Ishikawa (cell line): ENCODE measurements at regions not wholly inside any gene's neighbourhood (a gene's known extent, or its start where the extent isn't known, plus 50 kb on each side); places are given as distances from the start of the nearest gene placed in this dataset.

Experiments
- CEBPB ChIP-seq: IDR thresholded peaks from 2 replicates; pipeline ENCODE4 v1.6.1; 2012
- CREB1 ChIP-seq: IDR thresholded peaks from 2 replicates; pipeline ENCODE4 v1.6.1; 2012; ENCODE audit warnings: low read depth
- EP300 ChIP-seq: IDR thresholded peaks from 2 replicates; pipeline ENCODE4 v1.6.1; 2012; ENCODE audit warnings: borderline replicate concordance
- FOXM1 ChIP-seq: IDR thresholded peaks from 2 replicates; pipeline ENCODE4 v1.6.1; 2012; ENCODE audit warnings: low read depth, borderline replicate concordance
- RAD21 ChIP-seq: IDR thresholded peaks from 2 replicates; pipeline ENCODE4 v1.6.1; 2012; ENCODE audit warnings: low read depth
- TAF1 ChIP-seq: IDR thresholded peaks from 2 replicates; pipeline ENCODE4 v1.6.1; 2012; ENCODE audit warnings: low read depth, mild to moderate bottlenecking
- YY1 ChIP-seq: IDR thresholded peaks from 2 replicates; pipeline ENCODE4 v1.6.1; 2012; ENCODE audit warnings: low read depth
- TF ChIP-seq, protein P1 (sequence below): IDR thresholded peaks from 2 replicates; pipeline ENCODE4 v1.6.1; 2012
- TF ChIP-seq, protein P2 (sequence below): IDR thresholded peaks from 2 replicates; pipeline ENCODE4 v1.6.1; 2012; ENCODE audit warnings: low read depth, mild to moderate bottlenecking
- TF ChIP-seq, protein P3 (sequence below): IDR thresholded peaks from 2 replicates; pipeline ENCODE4 v1.6.1; 2012

DNA sequence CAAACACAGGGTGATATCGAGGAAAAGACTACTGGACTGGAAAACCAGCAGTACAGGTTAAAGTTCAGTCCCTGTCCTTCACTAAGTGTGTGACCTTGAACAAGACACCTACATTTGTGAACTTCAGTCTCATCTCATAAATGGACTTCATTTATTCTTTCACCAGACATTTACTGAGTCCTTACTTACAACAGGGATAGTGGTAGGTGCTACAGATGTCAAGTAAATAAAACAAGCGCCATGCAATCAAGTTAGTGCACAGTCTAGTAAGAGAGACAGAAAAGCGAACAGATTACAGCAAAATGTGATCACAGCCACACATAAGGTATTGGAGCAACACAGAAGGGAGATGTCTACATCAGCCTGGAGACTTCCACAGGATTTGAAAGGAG is 413.2 kb downstream of the ACTL7B start:
- TF ChIP-seq, protein P1, sequence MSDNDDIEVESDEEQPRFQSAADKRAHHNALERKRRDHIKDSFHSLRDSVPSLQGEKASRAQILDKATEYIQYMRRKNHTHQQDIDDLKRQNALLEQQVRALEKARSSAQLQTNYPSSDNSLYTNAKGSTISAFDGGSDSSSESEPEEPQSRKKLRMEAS: no peak
- TF ChIP-seq YY1 (no peak), EP300 (no peak), CEBPB (no peak), CREB1 (no peak), FOXM1 (no peak), TAF1 (no peak), RAD21 (no peak)
- TF ChIP-seq, protein P2, sequence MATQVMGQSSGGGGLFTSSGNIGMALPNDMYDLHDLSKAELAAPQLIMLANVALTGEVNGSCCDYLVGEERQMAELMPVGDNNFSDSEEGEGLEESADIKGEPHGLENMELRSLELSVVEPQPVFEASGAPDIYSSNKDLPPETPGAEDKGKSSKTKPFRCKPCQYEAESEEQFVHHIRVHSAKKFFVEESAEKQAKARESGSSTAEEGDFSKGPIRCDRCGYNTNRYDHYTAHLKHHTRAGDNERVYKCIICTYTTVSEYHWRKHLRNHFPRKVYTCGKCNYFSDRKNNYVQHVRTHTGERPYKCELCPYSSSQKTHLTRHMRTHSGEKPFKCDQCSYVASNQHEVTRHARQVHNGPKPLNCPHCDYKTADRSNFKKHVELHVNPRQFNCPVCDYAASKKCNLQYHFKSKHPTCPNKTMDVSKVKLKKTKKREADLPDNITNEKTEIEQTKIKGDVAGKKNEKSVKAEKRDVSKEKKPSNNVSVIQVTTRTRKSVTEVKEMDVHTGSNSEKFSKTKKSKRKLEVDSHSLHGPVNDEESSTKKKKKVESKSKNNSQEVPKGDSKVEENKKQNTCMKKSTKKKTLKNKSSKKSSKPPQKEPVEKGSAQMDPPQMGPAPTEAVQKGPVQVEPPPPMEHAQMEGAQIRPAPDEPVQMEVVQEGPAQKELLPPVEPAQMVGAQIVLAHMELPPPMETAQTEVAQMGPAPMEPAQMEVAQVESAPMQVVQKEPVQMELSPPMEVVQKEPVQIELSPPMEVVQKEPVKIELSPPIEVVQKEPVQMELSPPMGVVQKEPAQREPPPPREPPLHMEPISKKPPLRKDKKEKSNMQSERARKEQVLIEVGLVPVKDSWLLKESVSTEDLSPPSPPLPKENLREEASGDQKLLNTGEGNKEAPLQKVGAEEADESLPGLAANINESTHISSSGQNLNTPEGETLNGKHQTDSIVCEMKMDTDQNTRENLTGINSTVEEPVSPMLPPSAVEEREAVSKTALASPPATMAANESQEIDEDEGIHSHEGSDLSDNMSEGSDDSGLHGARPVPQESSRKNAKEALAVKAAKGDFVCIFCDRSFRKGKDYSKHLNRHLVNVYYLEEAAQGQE: no peak
- TF ChIP-seq, protein P3, sequence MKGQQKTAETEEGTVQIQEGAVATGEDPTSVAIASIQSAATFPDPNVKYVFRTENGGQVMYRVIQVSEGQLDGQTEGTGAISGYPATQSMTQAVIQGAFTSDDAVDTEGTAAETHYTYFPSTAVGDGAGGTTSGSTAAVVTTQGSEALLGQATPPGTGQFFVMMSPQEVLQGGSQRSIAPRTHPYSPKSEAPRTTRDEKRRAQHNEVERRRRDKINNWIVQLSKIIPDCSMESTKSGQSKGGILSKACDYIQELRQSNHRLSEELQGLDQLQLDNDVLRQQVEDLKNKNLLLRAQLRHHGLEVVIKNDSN: no peak
